ENCODE measurements at regions not wholly inside any gene's neighbourhood (a gene's known extent, or its start where the extent isn't known, plus 50 kb on each side); places are given as distances from the start of the nearest gene placed in this dataset.

- DNase-seq: no peak
- intact Hi-C loops (cut with DNase I): no loop called here
- Histone ChIP-seq H3K4me1 (no peaks in the 10 kb centered on the region), H3K4me3 (no peak overlapping the region), H3K36me3 (no peaks in the 10 kb centered on the region), H3K9me3 (no peaks in the 10 kb centered on the region), H3K27me3 (no peaks in the 10 kb centered on the region), H3K27ac (no peak overlapping the region)
- WGBS, 2 donors: 75 to 78% methylated on average over 6 to 8 of the region's 13 CpGs
- TF ChIP-seq, protein P1, sequence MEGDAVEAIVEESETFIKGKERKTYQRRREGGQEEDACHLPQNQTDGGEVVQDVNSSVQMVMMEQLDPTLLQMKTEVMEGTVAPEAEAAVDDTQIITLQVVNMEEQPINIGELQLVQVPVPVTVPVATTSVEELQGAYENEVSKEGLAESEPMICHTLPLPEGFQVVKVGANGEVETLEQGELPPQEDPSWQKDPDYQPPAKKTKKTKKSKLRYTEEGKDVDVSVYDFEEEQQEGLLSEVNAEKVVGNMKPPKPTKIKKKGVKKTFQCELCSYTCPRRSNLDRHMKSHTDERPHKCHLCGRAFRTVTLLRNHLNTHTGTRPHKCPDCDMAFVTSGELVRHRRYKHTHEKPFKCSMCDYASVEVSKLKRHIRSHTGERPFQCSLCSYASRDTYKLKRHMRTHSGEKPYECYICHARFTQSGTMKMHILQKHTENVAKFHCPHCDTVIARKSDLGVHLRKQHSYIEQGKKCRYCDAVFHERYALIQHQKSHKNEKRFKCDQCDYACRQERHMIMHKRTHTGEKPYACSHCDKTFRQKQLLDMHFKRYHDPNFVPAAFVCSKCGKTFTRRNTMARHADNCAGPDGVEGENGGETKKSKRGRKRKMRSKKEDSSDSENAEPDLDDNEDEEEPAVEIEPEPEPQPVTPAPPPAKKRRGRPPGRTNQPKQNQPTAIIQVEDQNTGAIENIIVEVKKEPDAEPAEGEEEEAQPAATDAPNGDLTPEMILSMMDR (IDR thresholded peaks at IDR 0.05): no peak
- TF ChIP-seq POLR2A (IDR thresholded peaks at IDR 0.05): no peak
Measured at GRCh38 chr10:130493021-130493420, 356.8 kb downstream of the GLRX3 start.

GRCh38 chr10:130493446-130494145 lies 357.4 kb downstream of the GLRX3 start:
- TF ChIP-seq, protein P1 (IDR thresholded peaks at IDR 0.05): no peak
- no peak for TF ChIP-seq POLR2A (IDR thresholded peaks at IDR 0.05)
- no peak overlapping the region for H3K4me3 ChIP-seq
- DNase-seq: no peak
- 72 to 74% methylated on average over 23 to 24 of the region's 25 CpGs for WGBS, 2 donors
- H3K27ac ChIP-seq: no peak overlapping the region
- no peaks in the 10 kb centered on the region for H3K9me3 ChIP-seq
- intact Hi-C loops (cut with DNase I): no loop called here
- no peaks in the 10 kb centered on the region for H3K27me3 ChIP-seq
- H3K36me3 ChIP-seq: no peaks in the 10 kb centered on the region
- no peaks in the 10 kb centered on the region for H3K4me1 ChIP-seq

GRCh38 chr10:130495116-130495862 lies 359.1 kb downstream of the GLRX3 start:
- Histone ChIP-seq H3K36me3 (no peaks in the 10 kb centered on the region), H3K9me3 (no peaks in the 10 kb centered on the region), H3K4me1 (no peaks in the 10 kb centered on the region), H3K4me3 (no peak overlapping the region), H3K27ac (no peak overlapping the region), H3K27me3 (no peaks in the 10 kb centered on the region)
- no peak for TF ChIP-seq POLR2A (IDR thresholded peaks at IDR 0.05)
- TF ChIP-seq, protein P1 (IDR thresholded peaks at IDR 0.05): no peak
- intact Hi-C loops (cut with DNase I): no loop called here
- WGBS, 2 donors: 82 to 91% methylated on average over 6 to 7 of the region's 10 CpGs
- no peak for DNase-seq

- H3K27ac ChIP-seq: no peak overlapping the region
- H3K36me3 ChIP-seq: no peaks in the 10 kb centered on the region
- no peaks in the 10 kb centered on the region for H3K4me1 ChIP-seq
- no peaks in the 10 kb centered on the region for H3K27me3 ChIP-seq
- H3K4me3 ChIP-seq: no peak overlapping the region
- WGBS, 2 donors: 77 to 84% methylated on average over 8 to 11 of the region's 14 CpGs
- no peaks in the 10 kb centered on the region for H3K9me3 ChIP-seq
- no peak for DNase-seq
- intact Hi-C loops (cut with DNase I): no loop called here
- TF ChIP-seq, protein P1 (IDR thresholded peaks at IDR 0.05): no peak
- TF ChIP-seq POLR2A (IDR thresholded peaks at IDR 0.05): no peak
Measured at GRCh38 chr10:130495891-130496636, 359.9 kb downstream of the GLRX3 start.
